Astrocyte of the spinal cord (primary cell): ENCODE measurements at regions not wholly inside any gene's neighbourhood (a gene's known extent, or its start where the extent isn't known, plus 50 kb on each side); places are given as distances from the start of the nearest gene placed in this dataset.

Source experiments
- DNase-seq: peaks from one replicate; pipeline ENCODE4 v3.0.0; 2011; ENCODE audit warnings: low read depth, low spot score
- H3K4me3 ChIP-seq: 2 replicates; pipeline ENCODE4 v1.5.1; 2011; ENCODE audit warnings: low read depth, mild to moderate bottlenecking, low read length, moderate library complexity
- CTCF ChIP-seq: IDR thresholded peaks from 2 replicates; pipeline ENCODE4 v1.5.1; 2012; ENCODE audit warnings: low read depth, mild to moderate bottlenecking, low read length, inconsistent platforms
- in situ Hi-C: cut with HindIII; loops from 2 replicates; pipeline ENCODE4 v1.10.0; 2017; ENCODE audit warnings: low sequenced_read_pairs

- no peak for TF ChIP-seq CTCF
- no peak overlapping the region for H3K4me3 ChIP-seq
- DNase-seq, result no peak
- in situ Hi-C loops, result no loop called here
Measured at GRCh38 chr13:26989957-26990713, 181.5 kb downstream of the USP12 start.

GRCh38 chr13:26989261-26989956 lies 182.2 kb downstream of the USP12 start:
- in situ Hi-C loops, result no loop called here
- no peak for DNase-seq
- no peak overlapping the region for H3K4me3 ChIP-seq
- TF ChIP-seq CTCF, result no peak

- no peak for DNase-seq
- no peak for TF ChIP-seq CTCF
- in situ Hi-C loops, result no loop called here
- H3K4me3 ChIP-seq, result no peak overlapping the region
Measured at GRCh38 chr13:26988059-26988769, 183.4 kb downstream of the USP12 start.

- no peak for DNase-seq
- no peak for TF ChIP-seq CTCF
- no peak overlapping the region for H3K4me3 ChIP-seq
- in situ Hi-C loops, result no loop called here
Measured at GRCh38 chr13:26987486-26988013, 184.1 kb downstream of the USP12 start.

- H3K4me3 ChIP-seq, result no peak overlapping the region
- TF ChIP-seq CTCF, result peak; percentile 76
- peak; percentile 79 for DNase-seq
- in situ Hi-C loops, result no loop called here
Measured at GRCh38 chr13:26985285-26985878, 186.2 kb downstream of the USP12 start.

- TF ChIP-seq CTCF, result no peak
Measured at GRCh38 chr13:26984337-26984736, 187.3 kb downstream of the USP12 start.

More at GRCh38 chr13:26984337-26984736, 187.3 kb downstream of the USP12 start:
- in situ Hi-C loops, result no loop called here
- DNase-seq, result no peak
- H3K4me3 ChIP-seq, result no peak overlapping the region
